ENCODE measurements at regions not wholly inside any gene's neighbourhood (a gene's known extent, or its start where the extent isn't known, plus 50 kb on each side); places are given as distances from the start of the nearest gene placed in this dataset.

- TF ChIP-seq CTCF (conservative IDR thresholded peaks at IDR 0.05; ENCODE audit: low read depth in 2 of 2), result no peak
- TF ChIP-seq EZH2 (IDR thresholded peaks at IDR 0.05; ENCODE audit: low read depth, unreplicated experiment), result no peak
- no peak for TF ChIP-seq ETS1 (IDR thresholded peaks at IDR 0.05)
- TF ChIP-seq ZNF331 (CRISPR knock-in tag; IDR thresholded peaks at IDR 0.05; ENCODE audit: low read depth), result no peak
- no peak for TF ChIP-seq JUNB (IDR thresholded peaks at IDR 0.05; ENCODE audit: unreplicated experiment)
- no peak for TF ChIP-seq POLR2AphosphoS5 (IDR thresholded peaks at IDR 0.05; ENCODE audit: low read depth)
- no peak for TF ChIP-seq STAT1 (IDR thresholded peaks at IDR 0.05; ENCODE audit: unreplicated experiment)
- no peak for TF ChIP-seq REST (IDR thresholded peaks at IDR 0.05; ENCODE audit: unreplicated experiment)
- no peak for TF ChIP-seq CREB1 (CRISPR knock-in tag; IDR thresholded peaks at IDR 0.05; ENCODE audit: low read depth)
- no peak for TF ChIP-seq EZH2phosphoT487 (IDR thresholded peaks at IDR 0.05; ENCODE audit: unreplicated experiment)
- no peak for TF ChIP-seq NANOG (IDR thresholded peaks at IDR 0.05; ENCODE audit: borderline replicate concordance)
- TF ChIP-seq ZNF114 (CRISPR knock-in tag; IDR thresholded peaks at IDR 0.05), result no peak
- TF ChIP-seq ZNF462 (CRISPR knock-in tag; IDR thresholded peaks at IDR 0.05), result no peak
Observed at GRCh38 chr5:81909677-81910076, 62.1 kb upstream of the ATG10 start.

All from GM23338 (cell line).